BLaER1 treated with 17β-estradiol and CSF1 and Interleukin-3, amounts not matched to agents 10 nM and 100 nM (cell line): ENCODE measurements at regions not wholly inside any gene's neighbourhood (a gene's known extent, or its start where the extent isn't known, plus 50 kb on each side); places are given as distances from the start of the nearest gene placed in this dataset.

ENCODE experiments used
- H3K27ac ChIP-seq, 11 experiments: shearing (Covaris generic); formaldehyde crosslinking; 2 replicates each; pipeline ENCODE4 v1.8.1; 2022
- H3K27me3 ChIP-seq, 11 experiments: shearing (Covaris generic); formaldehyde crosslinking; 2 replicates each; pipeline ENCODE4 v1.8.1; 2022
- H3K36me3 ChIP-seq, 11 experiments: shearing (Covaris generic); formaldehyde crosslinking; 2 replicates each; pipeline ENCODE4 v1.8.1; 2022
- H3K4me1 ChIP-seq, 10 experiments: shearing (Covaris generic); formaldehyde crosslinking; 2 replicates each; pipeline ENCODE4 v1.8.1; 2022
- H3K4me2 ChIP-seq, 11 experiments: shearing (Covaris generic); formaldehyde crosslinking; 2 replicates each; pipeline ENCODE4 v1.8.1; 2022
- H3K4me3 ChIP-seq, 10 experiments: shearing (Covaris generic); formaldehyde crosslinking; 2 replicates each; pipeline ENCODE4 v1.8.1; 2022
- H3K9ac ChIP-seq, 11 experiments: shearing (Covaris generic); formaldehyde crosslinking; 2 replicates each; pipeline ENCODE4 v1.8.1; 2022
- H3K9me3 ChIP-seq, 11 experiments: shearing (Covaris generic); formaldehyde crosslinking; replicated peaks in 1 of 11; 2 replicates each; pipeline ENCODE4 v1.8.1; 2022
- H4K20me1 ChIP-seq, 11 experiments: shearing (Covaris generic); formaldehyde crosslinking; 2 replicates each; pipeline ENCODE4 v1.8.1; 2022
- Cebpa-rat ChIP-seq, 11 experiments: shearing (Covaris generic); IDR thresholded peaks; 2 replicates each; pipeline ENCODE4 v1.8.1; 2022

- Histone ChIP-seq H3K9ac (no peak overlapping the region), H3K4me3 (no peak overlapping the region), H3K9me3 (0 out of 22 replicates have a peak, but pooled peaks cover 0 to 6% (median 0%) of the 10 kb centered on the region in 11 experiments), H3K27ac (no peak overlapping the region), H3K4me2 (no peak overlapping the region), H3K4me1 (no peaks in the 10 kb centered on the region), H4K20me1 (no peaks in the 10 kb centered on the region), H3K36me3 (no peaks in the 10 kb centered on the region), H3K27me3 (no peaks in the 10 kb centered on the region)
- TF ChIP-seq Cebpa-rat (IDR thresholded peaks at IDR 0.05): no peak
These were observed 160.6 kb upstream of the C21orf91 start for GRCh38 chr21:17979763-17980162.

GRCh38 chr21:17978895-17979294 is 159.7 kb upstream of the C21orf91 start:
- H3K4me1 ChIP-seq: no peaks in the 10 kb centered on the region

GRCh38 chr21:17976691-17977090 is 157.5 kb upstream of the C21orf91 start:
- H3K4me3 ChIP-seq: no peak overlapping the region
- no peak for TF ChIP-seq Cebpa-rat (IDR thresholded peaks at IDR 0.05)
- no peak overlapping the region for H3K9ac ChIP-seq
- H3K27ac ChIP-seq: no peak overlapping the region
- no peaks in the 10 kb centered on the region for H4K20me1 ChIP-seq
- H3K36me3 ChIP-seq: no peaks in the 10 kb centered on the region
- H3K27me3 ChIP-seq: no peaks in the 10 kb centered on the region
- H3K4me2 ChIP-seq: no peak overlapping the region
- no peaks in the 10 kb centered on the region for H3K4me1 ChIP-seq
- H3K9me3 ChIP-seq: 0 out of 22 replicates have a peak, but pooled peaks cover 0 to 6% (median 0%) of the 10 kb centered on the region in 11 experiments

More at GRCh38 chr21:17978895-17979294, 159.7 kb upstream of the C21orf91 start:
- no peak overlapping the region for H3K27ac ChIP-seq
- no peaks in the 10 kb centered on the region for H3K36me3 ChIP-seq
- H3K4me3 ChIP-seq: no peak overlapping the region
- H3K4me2 ChIP-seq: no peak overlapping the region
- TF ChIP-seq Cebpa-rat (IDR thresholded peaks at IDR 0.05): no peak
- H3K9me3 ChIP-seq: 0 out of 22 replicates have a peak, but pooled peaks cover 0 to 6% (median 0%) of the 10 kb centered on the region in 11 experiments
- no peak overlapping the region for H3K9ac ChIP-seq
- no peaks in the 10 kb centered on the region for H3K27me3 ChIP-seq
- no peaks in the 10 kb centered on the region for H4K20me1 ChIP-seq

- TF ChIP-seq Cebpa-rat (IDR thresholded peaks at IDR 0.05): no peak
- Histone ChIP-seq H3K4me3 (no peak overlapping the region), H3K4me1 (no peaks in the 10 kb centered on the region), H3K9ac (no peak overlapping the region), H4K20me1 (no peaks in the 10 kb centered on the region), H3K36me3 (no peaks in the 10 kb centered on the region), H3K9me3 (0 out of 22 replicates have a peak, but pooled peaks cover 0 to 6% (median 0%) of the 10 kb centered on the region in 11 experiments), H3K27me3 (no peaks in the 10 kb centered on the region), H3K4me2 (no peak overlapping the region), H3K27ac (no peak overlapping the region)
These were observed 157.0 kb upstream of the C21orf91 start for GRCh38 chr21:17976139-17976538.

- H3K4me2 ChIP-seq: no peak overlapping the region
- TF ChIP-seq Cebpa-rat (IDR thresholded peaks at IDR 0.05): no peak
- no peaks in the 10 kb centered on the region for H3K27me3 ChIP-seq
- no peaks in the 10 kb centered on the region for H4K20me1 ChIP-seq
- H3K9ac ChIP-seq: no peak overlapping the region
- no peaks in the 10 kb centered on the region for H3K4me1 ChIP-seq
- H3K27ac ChIP-seq: no peak overlapping the region
- H3K4me3 ChIP-seq: no peak overlapping the region
- no peaks in the 10 kb centered on the region for H3K9me3 ChIP-seq
- H3K36me3 ChIP-seq: no peaks in the 10 kb centered on the region
These were observed 148.2 kb upstream of the C21orf91 start for GRCh38 chr21:17967319-17967718.

GRCh38 chr21:17964716-17965115 is 145.6 kb upstream of the C21orf91 start:
- H3K9ac ChIP-seq: no peak overlapping the region
- no peak overlapping the region for H3K4me2 ChIP-seq
- H3K4me3 ChIP-seq: no peak overlapping the region
- H3K27me3 ChIP-seq: no peaks in the 10 kb centered on the region
- no peaks in the 10 kb centered on the region for H3K9me3 ChIP-seq
- no peak overlapping the region for H3K27ac ChIP-seq
- H3K36me3 ChIP-seq: no peaks in the 10 kb centered on the region
- no peaks in the 10 kb centered on the region for H3K4me1 ChIP-seq
- no peaks in the 10 kb centered on the region for H4K20me1 ChIP-seq
- TF ChIP-seq Cebpa-rat (IDR thresholded peaks at IDR 0.05): no peak

GRCh38 chr21:17964199-17964598 is 145.0 kb upstream of the C21orf91 start:
- no peaks in the 10 kb centered on the region for H3K9me3 ChIP-seq
- H3K36me3 ChIP-seq: no peaks in the 10 kb centered on the region
- TF ChIP-seq Cebpa-rat (IDR thresholded peaks at IDR 0.05): no peak
- no peaks in the 10 kb centered on the region for H3K27me3 ChIP-seq
- H3K4me3 ChIP-seq: no peak overlapping the region
- H4K20me1 ChIP-seq: no peaks in the 10 kb centered on the region
- no peak overlapping the region for H3K27ac ChIP-seq
- H3K4me2 ChIP-seq: no peak overlapping the region
- H3K9ac ChIP-seq: no peak overlapping the region
- H3K4me1 ChIP-seq: no peaks in the 10 kb centered on the region

GRCh38 chr21:17950591-17950990 is 131.4 kb upstream of the C21orf91 start:
- Histone ChIP-seq H3K4me2 (no peak overlapping the region), H3K27ac (no peak overlapping the region), H4K20me1 (no peaks in the 10 kb centered on the region), H3K4me1 (no peaks in the 10 kb centered on the region), H3K27me3 (no peaks in the 10 kb centered on the region), H3K9me3 (peaks cover 0 to 7% (median 0%) of the 10 kb centered on the region in 11 experiments; a peak in 4 of 22 replicates), H3K9ac (no peak overlapping the region), H3K4me3 (no peak overlapping the region), H3K36me3 (no peaks in the 10 kb centered on the region)
- TF ChIP-seq Cebpa-rat (IDR thresholded peaks at IDR 0.05): no peak

GRCh38 chr21:17949421-17949820 is 130.3 kb upstream of the C21orf91 start:
- H3K9ac ChIP-seq: no peak overlapping the region
- TF ChIP-seq Cebpa-rat (IDR thresholded peaks at IDR 0.05): no peak
- no peak overlapping the region for H3K4me3 ChIP-seq
- H3K27ac ChIP-seq: no peak overlapping the region
- H3K9me3 ChIP-seq: peaks cover 0 to 15% (median 6%) of the 10 kb centered on the region in 11 experiments; a peak in 13 of 22 replicates
- no peaks in the 10 kb centered on the region for H3K36me3 ChIP-seq
- no peaks in the 10 kb centered on the region for H4K20me1 ChIP-seq
- H3K4me2 ChIP-seq: no peak overlapping the region
- H3K27me3 ChIP-seq: no peaks in the 10 kb centered on the region
- no peaks in the 10 kb centered on the region for H3K4me1 ChIP-seq

- H3K36me3 ChIP-seq: no peaks in the 10 kb centered on the region
- no peak overlapping the region for H3K4me2 ChIP-seq
- H3K9ac ChIP-seq: no peak overlapping the region
- no peak for TF ChIP-seq Cebpa-rat (IDR thresholded peaks at IDR 0.05)
- no peaks in the 10 kb centered on the region for H4K20me1 ChIP-seq
- H3K27me3 ChIP-seq: no peaks in the 10 kb centered on the region
- peaks cover 3 to 26% (median 11%) of the 10 kb centered on the region in 11 experiments; a peak in 18 of 22 replicates for H3K9me3 ChIP-seq
- no peak overlapping the region for H3K4me3 ChIP-seq
- no peaks in the 10 kb centered on the region for H3K4me1 ChIP-seq
- no peak overlapping the region for H3K27ac ChIP-seq
These were observed 128.4 kb upstream of the C21orf91 start for GRCh38 chr21:17947531-17947930.
